ENCODE measurements at regions not wholly inside any gene's neighbourhood (a gene's known extent, or its start where the extent isn't known, plus 50 kb on each side); places are given as distances from the start of the nearest gene placed in this dataset.

- Histone ChIP-seq H3K36me3 (ENCODE audit: control insufficient read depth, insufficient read depth, low read length) (no peaks in the 10 kb centered on the region), H3K27me3 (ENCODE audit: control insufficient read depth, insufficient read depth, low read length) (no peaks in the 10 kb centered on the region), H3K9me3 (ENCODE audit: control insufficient read depth, low read length) (no peaks in the 10 kb centered on the region), H3K9ac (ENCODE audit: low read length) (no peak overlapping the region), H3K4me3 (ENCODE audit: low read length) (no peak overlapping the region), H3K4me1 (ENCODE audit: control insufficient read depth, insufficient read depth, low read length) (no peaks in the 10 kb centered on the region)
Measured at GRCh38 chr3:106683953-106684620, 693.2 kb upstream of the CCDC54 start.

DNA sequence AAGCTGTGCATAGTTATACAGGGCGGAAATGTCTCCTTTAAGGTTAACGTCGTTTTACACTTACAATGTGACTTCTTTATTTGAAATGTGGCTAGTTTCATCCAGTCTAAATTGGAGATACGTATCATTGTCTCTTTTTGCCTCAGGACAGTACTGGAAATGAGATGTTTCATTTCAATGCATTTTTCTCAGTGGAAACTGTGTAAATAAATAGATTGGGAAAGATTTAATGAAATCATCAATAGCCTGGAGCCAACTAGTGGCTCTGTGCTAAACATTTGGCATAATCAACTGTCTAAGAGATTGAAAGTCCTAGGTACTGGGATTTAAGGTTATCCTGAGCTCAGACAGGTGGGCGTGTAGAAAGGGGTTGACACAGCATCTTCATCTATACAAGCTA lies 691.5 kb upstream of the CCDC54 start:
- Histone ChIP-seq H3K9ac (ENCODE audit: low read length) (no peak overlapping the region), H3K4me1 (ENCODE audit: control insufficient read depth, insufficient read depth, low read length) (no peaks in the 10 kb centered on the region), H3K27me3 (ENCODE audit: control insufficient read depth, insufficient read depth, low read length) (no peaks in the 10 kb centered on the region), H3K9me3 (ENCODE audit: control insufficient read depth, low read length) (no peaks in the 10 kb centered on the region), H3K4me3 (ENCODE audit: low read length) (no peak overlapping the region), H3K36me3 (ENCODE audit: control insufficient read depth, insufficient read depth, low read length) (no peaks in the 10 kb centered on the region)

GRCh38 chr3:106687905-106688304 lies 689.3 kb upstream of the CCDC54 start:
- Histone ChIP-seq H3K27me3 (ENCODE audit: control insufficient read depth, insufficient read depth, low read length) (no peaks in the 10 kb centered on the region), H3K36me3 (ENCODE audit: control insufficient read depth, insufficient read depth, low read length) (no peaks in the 10 kb centered on the region), H3K9me3 (ENCODE audit: control insufficient read depth, low read length) (no peaks in the 10 kb centered on the region)

DNA sequence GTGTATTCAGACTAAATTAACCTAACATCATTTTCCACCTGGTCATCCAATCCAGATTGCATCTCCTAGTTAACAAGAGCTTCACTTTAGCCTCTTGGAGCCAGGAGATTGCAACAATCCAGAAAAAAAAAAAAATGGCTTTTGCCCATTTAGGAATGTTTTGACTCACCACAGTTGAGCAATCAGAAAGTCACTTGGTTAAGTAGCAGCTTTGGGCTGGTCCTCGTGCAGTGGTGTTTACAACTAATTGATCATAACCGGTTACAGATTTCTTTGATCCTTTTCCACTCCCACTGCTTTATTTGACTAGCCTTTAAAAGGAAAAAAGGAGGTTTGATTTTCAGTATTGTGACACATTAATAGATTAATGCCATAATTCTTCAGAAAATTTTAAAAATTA lies 688.8 kb upstream of the CCDC54 start:
- Histone ChIP-seq H3K27me3 (ENCODE audit: control insufficient read depth, insufficient read depth, low read length) (no peaks in the 10 kb centered on the region), H3K36me3 (ENCODE audit: control insufficient read depth, insufficient read depth, low read length) (no peaks in the 10 kb centered on the region), H3K4me3 (ENCODE audit: low read length) (no peak overlapping the region), H3K9me3 (ENCODE audit: control insufficient read depth, low read length) (no peaks in the 10 kb centered on the region), H3K9ac (ENCODE audit: low read length) (no peak overlapping the region), H3K4me1 (ENCODE audit: control insufficient read depth, insufficient read depth, low read length) (no peaks in the 10 kb centered on the region)

More at GRCh38 chr3:106687905-106688304, 689.3 kb upstream of the CCDC54 start:
- H3K9ac ChIP-seq (ENCODE audit: low read length), result no peak overlapping the region
- no peaks in the 10 kb centered on the region for H3K4me1 ChIP-seq (ENCODE audit: control insufficient read depth, insufficient read depth, low read length)
- no peak overlapping the region for H3K4me3 ChIP-seq (ENCODE audit: low read length)

- Histone ChIP-seq H3K27me3 (ENCODE audit: control insufficient read depth, insufficient read depth, low read length) (no peaks in the 10 kb centered on the region), H3K9ac (ENCODE audit: low read length) (no peak overlapping the region), H3K36me3 (ENCODE audit: control insufficient read depth, insufficient read depth, low read length) (no peaks in the 10 kb centered on the region), H3K4me3 (ENCODE audit: low read length) (no peak overlapping the region), H3K9me3 (ENCODE audit: control insufficient read depth, low read length) (no peaks in the 10 kb centered on the region), H3K4me1 (ENCODE audit: control insufficient read depth, insufficient read depth, low read length) (no peaks in the 10 kb centered on the region)
Measured at GRCh38 chr3:106691476-106691875, 685.8 kb upstream of the CCDC54 start.

- H3K4me3 ChIP-seq (ENCODE audit: low read length), result no peak overlapping the region
- no peak overlapping the region for H3K9ac ChIP-seq (ENCODE audit: low read length)
- no peaks in the 10 kb centered on the region for H3K9me3 ChIP-seq (ENCODE audit: control insufficient read depth, low read length)
- H3K4me1 ChIP-seq (ENCODE audit: control insufficient read depth, insufficient read depth, low read length), result no peaks in the 10 kb centered on the region
- H3K27me3 ChIP-seq (ENCODE audit: control insufficient read depth, insufficient read depth, low read length), result no peaks in the 10 kb centered on the region
- no peaks in the 10 kb centered on the region for H3K36me3 ChIP-seq (ENCODE audit: control insufficient read depth, insufficient read depth, low read length)
Measured at GRCh38 chr3:106692624-106693023, 684.6 kb upstream of the CCDC54 start.

GRCh38 chr3:106699122-106699521 lies 678.1 kb upstream of the CCDC54 start:
- H3K9ac ChIP-seq (ENCODE audit: low read length), result no peak overlapping the region
- H3K4me3 ChIP-seq (ENCODE audit: low read length), result no peak overlapping the region
- H3K27me3 ChIP-seq (ENCODE audit: control insufficient read depth, insufficient read depth, low read length), result no peaks in the 10 kb centered on the region
- no peaks in the 10 kb centered on the region for H3K4me1 ChIP-seq (ENCODE audit: control insufficient read depth, insufficient read depth, low read length)
- no peaks in the 10 kb centered on the region for H3K9me3 ChIP-seq (ENCODE audit: control insufficient read depth, low read length)
- no peaks in the 10 kb centered on the region for H3K36me3 ChIP-seq (ENCODE audit: control insufficient read depth, insufficient read depth, low read length)

- H3K9ac ChIP-seq (ENCODE audit: low read length), result no peak overlapping the region
- H3K27me3 ChIP-seq (ENCODE audit: control insufficient read depth, insufficient read depth, low read length), result no peaks in the 10 kb centered on the region
- no peak overlapping the region for H3K4me3 ChIP-seq (ENCODE audit: low read length)
- no peaks in the 10 kb centered on the region for H3K9me3 ChIP-seq (ENCODE audit: control insufficient read depth, low read length)
- no peaks in the 10 kb centered on the region for H3K36me3 ChIP-seq (ENCODE audit: control insufficient read depth, insufficient read depth, low read length)
- no peaks in the 10 kb centered on the region for H3K4me1 ChIP-seq (ENCODE audit: control insufficient read depth, insufficient read depth, low read length)
Measured at GRCh38 chr3:106700981-106701380, 676.3 kb upstream of the CCDC54 start.

- no peaks in the 10 kb centered on the region for H3K4me1 ChIP-seq (ENCODE audit: control insufficient read depth, insufficient read depth, low read length)
- no peak overlapping the region for H3K9ac ChIP-seq (ENCODE audit: low read length)
- no peaks in the 10 kb centered on the region for H3K9me3 ChIP-seq (ENCODE audit: control insufficient read depth, low read length)
- H3K36me3 ChIP-seq (ENCODE audit: control insufficient read depth, insufficient read depth, low read length), result no peaks in the 10 kb centered on the region
- no peaks in the 10 kb centered on the region for H3K27me3 ChIP-seq (ENCODE audit: control insufficient read depth, insufficient read depth, low read length)
- no peak overlapping the region for H3K4me3 ChIP-seq (ENCODE audit: low read length)
Measured at GRCh38 chr3:106703524-106703923, 673.7 kb upstream of the CCDC54 start.

DNA sequence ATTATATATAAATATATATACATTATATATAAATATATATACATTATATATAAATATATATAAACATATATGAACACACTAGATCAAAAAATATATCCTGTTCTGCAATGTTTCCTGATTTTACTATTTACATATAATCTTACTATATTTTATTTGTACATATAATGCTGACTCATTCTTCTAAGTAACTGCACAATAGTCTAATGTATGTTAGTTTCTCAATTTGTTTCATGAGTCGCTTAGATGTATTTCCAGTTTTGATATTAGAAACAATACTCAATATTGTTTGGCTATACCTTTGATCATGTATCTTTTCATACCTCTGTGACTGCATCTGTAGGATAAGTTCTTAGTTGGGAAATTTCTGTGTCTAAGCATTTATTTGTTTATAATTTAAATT lies 669.9 kb upstream of the CCDC54 start:
- no peaks in the 10 kb centered on the region for H3K4me1 ChIP-seq (ENCODE audit: control insufficient read depth, insufficient read depth, low read length)
- no peak overlapping the region for H3K4me3 ChIP-seq (ENCODE audit: low read length)
- H3K36me3 ChIP-seq (ENCODE audit: control insufficient read depth, insufficient read depth, low read length), result no peaks in the 10 kb centered on the region
- H3K9ac ChIP-seq (ENCODE audit: low read length), result no peak overlapping the region
- H3K9me3 ChIP-seq (ENCODE audit: control insufficient read depth, low read length), result no peaks in the 10 kb centered on the region
- no peaks in the 10 kb centered on the region for H3K27me3 ChIP-seq (ENCODE audit: control insufficient read depth, insufficient read depth, low read length)

- H3K9ac ChIP-seq (ENCODE audit: low read length), result no peak overlapping the region
- H3K4me1 ChIP-seq (ENCODE audit: control insufficient read depth, insufficient read depth, low read length), result no peaks in the 10 kb centered on the region
- no peaks in the 10 kb centered on the region for H3K27me3 ChIP-seq (ENCODE audit: control insufficient read depth, insufficient read depth, low read length)
- H3K9me3 ChIP-seq (ENCODE audit: control insufficient read depth, low read length), result no peaks in the 10 kb centered on the region
- no peak overlapping the region for H3K4me3 ChIP-seq (ENCODE audit: low read length)
- no peaks in the 10 kb centered on the region for H3K36me3 ChIP-seq (ENCODE audit: control insufficient read depth, insufficient read depth, low read length)
Measured at GRCh38 chr3:106710596-106710995, 666.6 kb upstream of the CCDC54 start.

DNA sequence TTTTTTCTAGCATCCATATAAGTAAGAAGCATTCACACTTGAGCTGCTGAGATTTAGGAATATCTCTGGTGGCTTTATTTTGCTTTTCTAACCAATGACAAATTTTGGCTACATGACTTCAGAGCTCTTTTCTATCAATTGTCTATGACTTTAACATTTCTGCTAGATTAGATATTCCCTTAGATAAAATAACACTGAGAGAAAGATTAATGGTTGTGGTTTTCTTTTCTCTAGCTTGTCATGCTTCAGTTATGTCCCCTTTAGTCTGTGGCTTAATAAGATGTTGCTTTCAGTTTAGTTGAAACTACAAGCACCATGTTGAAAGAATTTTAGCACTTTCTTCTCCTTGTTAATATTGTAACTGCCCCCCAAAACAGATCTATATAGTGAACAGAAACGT lies 665.6 kb upstream of the CCDC54 start:
- H3K9me3 ChIP-seq (ENCODE audit: control insufficient read depth, low read length), result no peaks in the 10 kb centered on the region

GRCh38 chr3:106714400-106714799 lies 662.8 kb upstream of the CCDC54 start:
- Histone ChIP-seq H3K27me3 (ENCODE audit: control insufficient read depth, insufficient read depth, low read length) (no peaks in the 10 kb centered on the region), H3K36me3 (ENCODE audit: control insufficient read depth, insufficient read depth, low read length) (no peaks in the 10 kb centered on the region), H3K9ac (ENCODE audit: low read length) (no peak overlapping the region), H3K4me1 (ENCODE audit: control insufficient read depth, insufficient read depth, low read length) (no peaks in the 10 kb centered on the region), H3K4me3 (ENCODE audit: low read length) (no peak overlapping the region), H3K9me3 (ENCODE audit: control insufficient read depth, low read length) (no peaks in the 10 kb centered on the region)

More for the DNA sequence above, 665.6 kb upstream of the CCDC54 start:
- H3K4me1 ChIP-seq (ENCODE audit: control insufficient read depth, insufficient read depth, low read length), result no peaks in the 10 kb centered on the region
- H3K27me3 ChIP-seq (ENCODE audit: control insufficient read depth, insufficient read depth, low read length), result no peaks in the 10 kb centered on the region
- no peaks in the 10 kb centered on the region for H3K36me3 ChIP-seq (ENCODE audit: control insufficient read depth, insufficient read depth, low read length)
- H3K4me3 ChIP-seq (ENCODE audit: low read length), result no peak overlapping the region
- no peak overlapping the region for H3K9ac ChIP-seq (ENCODE audit: low read length)

Data from mucosa of stomach (tissue), 1 donor.